ENCODE measurements at regions not wholly inside any gene's neighbourhood (a gene's known extent, or its start where the extent isn't known, plus 50 kb on each side); places are given as distances from the start of the nearest gene placed in this dataset.

GRCh38 chr6:8683204-8683603 lies 247.9 kb upstream of the SLC35B3 start:
- TF ChIP-seq CTCF (conservative IDR thresholded peaks at IDR 0.05; ENCODE audit: low read depth, low read length) (no peak), EZH2 (IDR thresholded peaks at IDR 0.05; ENCODE audit: low read length, unreplicated experiment) (no peak)

Measured in PC-3 (cell line).